HUDEP-2 (cell line): ENCODE measurements at regions not wholly inside any gene's neighbourhood (a gene's known extent, or its start where the extent isn't known, plus 50 kb on each side); places are given as distances from the start of the nearest gene placed in this dataset.

Source experiments
- DNase-seq, 76 experiments: peaks; one replicate each; lab custom pipeline; 2025; ENCODE audit not compliant: unreplicated experiment in 76 of 76; lab: John Stamatoyannopoulos, UW

GRCh38 chr13:64993514-64994164 is 2236.5 kb downstream of the PCDH9 start:
- no peak for DNase-seq

GRCh38 chr13:64992314-64992713 is 2237.8 kb downstream of the PCDH9 start:
- DNase-seq: no peak

DNA sequence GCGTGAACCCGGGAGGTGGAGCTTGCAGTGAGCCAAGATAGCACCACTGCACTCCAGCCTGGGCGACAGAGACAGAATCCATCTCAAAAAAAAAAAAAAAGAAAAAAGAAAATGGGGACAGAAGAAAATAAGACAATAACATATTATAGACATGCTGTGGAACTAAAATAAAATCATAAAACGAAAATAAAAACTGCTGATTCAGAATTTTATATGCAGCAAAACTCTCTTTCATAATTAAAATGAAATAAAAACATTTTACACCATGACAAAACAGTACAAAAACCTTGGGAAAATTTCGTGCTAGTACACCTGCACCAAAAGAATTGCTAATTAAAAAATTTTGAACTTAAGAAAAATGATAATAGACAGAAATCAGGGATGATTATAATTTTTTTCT is 2245.1 kb downstream of the PCDH9 start:
- no peak for DNase-seq

DNA sequence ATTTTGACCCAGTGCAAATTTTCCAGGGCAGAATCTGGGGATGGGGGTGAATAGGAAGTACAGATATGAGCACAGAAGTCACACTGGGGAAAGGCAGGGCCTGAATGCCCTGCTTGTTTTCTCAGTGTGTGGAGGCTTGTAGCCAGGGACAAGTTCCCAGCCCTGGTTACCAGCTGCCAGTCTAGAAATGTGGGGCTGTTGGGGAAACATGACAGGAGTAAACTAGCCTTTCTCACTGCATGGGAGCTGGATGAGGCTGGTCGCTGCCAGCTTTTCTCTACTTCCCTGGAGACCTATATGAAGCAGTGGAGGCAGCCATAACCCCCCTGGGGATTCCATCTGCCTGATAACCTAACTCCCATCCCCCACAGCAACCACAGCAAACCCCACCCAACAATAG is 2267.7 kb downstream of the PCDH9 start:
- DNase-seq: no peak

- no peak for DNase-seq
These were observed 2270.9 kb downstream of the PCDH9 start for GRCh38 chr13:64959276-64959675.

- no peak for DNase-seq
These were observed 2272.0 kb downstream of the PCDH9 start for GRCh38 chr13:64958106-64958505.

- no peak for DNase-seq
These were observed 2291.5 kb downstream of the PCDH9 start for GRCh38 chr13:64938660-64939059.

DNA sequence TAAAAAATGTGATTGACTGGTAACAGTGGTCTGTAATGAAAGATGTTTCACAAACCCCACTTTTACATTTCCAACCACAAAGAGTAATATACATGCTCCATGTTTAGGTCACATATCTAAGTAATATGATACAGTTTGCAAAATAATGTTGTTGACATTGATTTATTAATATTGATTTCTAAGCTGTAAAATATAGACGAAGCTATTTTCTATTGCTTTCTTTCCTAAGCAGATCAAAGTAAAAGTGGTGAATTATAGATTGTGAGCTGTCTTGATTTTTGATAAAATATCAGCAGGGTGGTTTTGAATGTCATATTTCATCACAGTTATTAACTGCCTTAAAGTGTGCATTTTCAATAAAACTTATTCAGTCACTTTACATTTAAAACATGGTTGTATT is 2292.8 kb downstream of the PCDH9 start:
- DNase-seq: no peak

- DNase-seq: no peak
These were observed 2293.3 kb downstream of the PCDH9 start for GRCh38 chr13:64936879-64937278.

DNA sequence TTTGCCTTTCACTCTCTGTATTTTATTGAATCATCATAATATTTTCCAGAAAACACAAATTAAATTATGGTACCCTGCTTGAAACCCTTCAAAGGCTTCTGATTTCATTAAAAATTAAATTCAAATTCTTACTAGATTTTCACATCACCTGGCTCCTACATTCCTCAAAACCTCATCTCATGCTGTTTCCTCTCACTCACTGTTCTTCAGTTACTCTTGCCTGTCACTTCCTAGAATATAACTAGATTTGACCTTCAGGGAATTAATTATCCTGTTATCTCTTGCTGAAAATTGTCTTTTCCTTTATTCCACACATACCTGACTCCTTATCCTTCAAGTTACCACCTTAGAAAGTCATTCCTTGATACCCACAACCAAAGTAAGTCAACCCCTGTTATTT is 2294.7 kb downstream of the PCDH9 start:
- DNase-seq: no peak

GRCh38 chr13:64934569-64935362 is 2295.4 kb downstream of the PCDH9 start:
- no peak for DNase-seq

- no peak for DNase-seq
These were observed 2299.5 kb downstream of the PCDH9 start for GRCh38 chr13:64930636-64931035.

DNA sequence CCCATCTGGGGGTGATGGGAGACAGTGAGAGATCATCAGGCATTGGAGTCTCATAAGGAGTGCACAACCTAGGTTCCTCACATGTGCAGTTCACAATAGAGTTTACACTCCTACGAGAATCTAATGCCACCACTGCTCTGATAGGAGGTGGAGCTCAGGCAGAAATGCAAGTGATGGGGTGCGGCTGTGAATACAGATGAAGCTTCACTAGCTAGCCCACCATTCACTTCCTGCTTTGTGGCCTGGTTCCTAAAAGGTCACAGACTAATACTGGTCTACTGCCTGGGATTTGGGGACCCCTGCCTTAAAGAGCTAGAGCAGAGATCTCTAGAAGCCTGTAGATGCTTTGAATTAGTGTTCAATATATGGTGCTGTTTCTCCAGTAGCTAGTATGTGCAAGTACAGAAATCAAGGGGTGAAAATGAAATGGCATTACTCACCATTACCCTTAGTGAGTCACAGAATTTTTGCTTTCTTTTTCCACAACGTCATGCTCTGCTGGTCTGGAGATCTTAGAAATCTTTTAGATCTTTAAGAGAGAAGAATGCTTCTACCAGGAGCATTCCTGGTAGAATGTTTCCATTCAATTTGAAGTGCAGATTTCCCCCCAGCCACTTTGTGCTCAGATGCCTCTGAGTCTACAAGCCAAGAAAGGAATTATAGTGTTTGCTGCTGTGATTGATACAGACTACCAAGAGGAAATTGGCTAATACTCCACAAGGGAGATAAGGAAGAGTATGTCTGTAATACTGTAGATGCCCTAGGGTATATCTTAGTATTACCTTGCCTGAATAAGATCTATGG is 2301.2 kb downstream of the PCDH9 start:
- no peak for DNase-seq

DNA sequence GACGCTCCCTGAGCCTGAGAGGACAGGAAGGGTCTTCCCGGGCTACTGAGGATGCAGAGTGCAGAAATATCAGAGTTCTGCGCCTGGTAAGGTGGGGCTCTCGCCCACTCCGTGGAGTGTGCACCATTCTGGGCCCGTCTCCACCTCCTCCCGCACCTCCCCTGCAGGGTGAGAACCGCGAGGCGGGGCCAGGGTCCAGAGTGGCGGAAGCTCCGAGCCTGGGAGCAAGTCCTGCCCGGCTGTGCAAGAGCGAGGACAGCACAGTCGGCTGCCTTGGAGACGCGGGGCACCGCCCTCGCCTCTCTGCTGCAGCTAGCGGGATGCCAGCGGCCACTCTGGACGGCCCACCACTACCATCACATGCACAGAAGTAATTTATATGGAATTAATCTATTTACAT is 2304.4 kb downstream of the PCDH9 start:
- no peak for DNase-seq

- peak in 3 of 76 experiments; percentile 2 to 13 (median 3) for DNase-seq
These were observed 2304.9 kb downstream of the PCDH9 start for GRCh38 chr13:64925284-64925683.

GRCh38 chr13:64924401-64924800 is 2305.7 kb downstream of the PCDH9 start:
- DNase-seq: no peak

DNA sequence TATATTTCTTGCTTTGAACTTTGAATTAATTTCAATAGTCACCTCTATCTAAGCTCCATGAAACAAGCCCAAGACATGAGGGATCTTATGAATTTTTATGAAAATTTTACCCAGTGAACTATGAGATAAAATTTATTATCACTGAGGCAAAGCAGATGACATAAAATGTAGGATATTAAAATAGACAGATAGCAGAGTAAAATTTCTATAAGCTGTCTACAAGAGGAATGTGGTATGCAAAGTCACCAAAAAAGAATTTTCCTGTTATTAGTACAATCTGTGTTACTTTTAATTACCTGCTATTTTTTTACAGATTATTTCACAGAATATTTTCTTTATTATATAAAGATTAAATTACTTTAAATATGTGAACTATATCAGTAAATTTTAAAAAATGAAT is 2312.6 kb downstream of the PCDH9 start:
- DNase-seq: no peak

DNA sequence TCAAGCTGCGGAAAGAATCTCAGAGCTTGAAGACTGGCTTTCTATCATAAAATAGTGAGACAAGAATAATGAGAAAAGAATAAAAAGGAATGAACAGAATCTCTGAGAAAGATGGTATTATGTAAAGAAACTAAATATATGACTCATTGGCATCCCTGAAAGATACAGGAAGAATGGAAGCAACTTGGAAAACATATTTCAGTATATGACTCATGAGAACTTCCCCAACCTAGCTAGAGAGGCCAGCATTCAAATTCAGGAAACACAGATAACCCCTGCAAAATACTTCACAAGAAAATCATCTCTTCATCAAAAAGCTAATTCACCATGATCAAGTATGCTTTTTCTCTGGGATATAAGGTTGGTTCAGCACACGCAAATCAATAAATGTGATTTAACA is 2318.0 kb downstream of the PCDH9 start:
- no peak for DNase-seq

GRCh38 chr13:64910096-64910495 is 2320.0 kb downstream of the PCDH9 start:
- no peak for DNase-seq

- no peak for DNase-seq
These were observed 2321.0 kb downstream of the PCDH9 start for GRCh38 chr13:64909184-64909583.

- DNase-seq: no peak
These were observed 2330.1 kb downstream of the PCDH9 start for GRCh38 chr13:64900039-64900438.

GRCh38 chr13:64884976-64885375 is 2345.2 kb downstream of the PCDH9 start:
- DNase-seq: no peak
